Endothelial cell of umbilical vein (primary cell): ENCODE measurements at regions not wholly inside any gene's neighbourhood (a gene's known extent, or its start where the extent isn't known, plus 50 kb on each side); places are given as distances from the start of the nearest gene placed in this dataset.

Source experiments
- BruUV-seq: library from RNA; stranded (reverse); fragments of 400-500 nt; replicated peaks from 2 replicates; lab custom pipeline; 2021; lab: Mats Ljungman, UMichigan
- CTCF ChIA-PET: fragments of 300-600, 350-600 bp; sonication (Branson Sonifier 250); formaldehyde crosslinking; loops from one replicate; lab custom pipeline; 2021; ENCODE audit warnings: antibody characterized with exemption, inconsistent platforms; lab: Charles Lee
- POLR2A ChIA-PET: fragments of 300-600, 350-600 bp; sonication (Branson Sonifier 250); formaldehyde crosslinking; loops from one replicate; lab custom pipeline; 2021; ENCODE audit warnings: antibody characterized with exemption, inconsistent platforms; lab: Charles Lee
- DNase-seq: peaks from one replicate; pipeline ENCODE4 v3.0.0-alpha.2; 2011; ENCODE audit warnings: low read depth, low spot score
- FAIRE-seq: peaks from 2 replicates; lab custom pipeline; 2011; peaks lifted over from hg19 to GRCh38; lab: Jason Lieb, UNC
- H2AFZ ChIP-seq: 2 replicates; pipeline ENCODE4 v1.6.0; 2012; ENCODE audit warnings: low read depth, low read length, control low read depth, inconsistent platforms
- H3K27ac ChIP-seq: 2 replicates; pipeline ENCODE4 v1.5.1; 2011; ENCODE audit warnings: low read depth, mild to moderate bottlenecking, control low read depth, low read length, moderate library complexity; ENCODE audit not compliant: insufficient read depth
- H3K27me3 ChIP-seq, 2 experiments: 2 replicates each; pipeline versions ENCODE4 v1.6.0 to v1.6.1; 2011; ENCODE audit warnings: low read length in 2 of 2, mixed read lengths in 1 of 2; ENCODE audit not compliant: control insufficient read depth in 2 of 2, insufficient read depth in 2 of 2
- H3K36me3 ChIP-seq, 2 experiments: 2 replicates in 1 of 2; 3 replicates in 1 of 2; pipeline ENCODE4 v1.5.1; 2011; ENCODE audit warnings: low read length in 2 of 2, mild to moderate bottlenecking in 1 of 2, moderate library complexity in 1 of 2; ENCODE audit not compliant: control insufficient read depth in 2 of 2, insufficient read depth in 2 of 2; ENCODE audit errors: extremely low read depth in 1 of 2
- H3K4me1 ChIP-seq: 3 replicates; pipeline ENCODE4 v1.5.1; 2011; ENCODE audit warnings: mild to moderate bottlenecking, low read length; ENCODE audit not compliant: control insufficient read depth, insufficient read depth; ENCODE audit errors: extremely low read depth
- H3K4me2 ChIP-seq: 2 replicates; pipeline ENCODE4 v1.6.1; 2011; ENCODE audit warnings: low read length, control low read depth, mixed read lengths; ENCODE audit not compliant: insufficient read depth
- H3K4me3 ChIP-seq, 3 experiments: fragments of 200-600 bp in 1 of 3; sonication (generic), shearing (Covaris generic) in 1 of 3; replicated peaks in 1 of 3; 2 replicates each; pipeline ENCODE4 v1.5.1; 2011 to 2016; ENCODE audit warnings: control low read depth in 3 of 3, low read length in 3 of 3, mild to moderate bottlenecking in 2 of 3, inconsistent platforms in 1 of 3, low read depth in 1 of 3, moderate library complexity in 1 of 3; ENCODE audit not compliant: insufficient read depth in 1 of 3
- H3K79me2 ChIP-seq: 2 replicates; pipeline ENCODE4 v1.6.0; 2012; ENCODE audit warnings: low read length, inconsistent platforms; ENCODE audit not compliant: control insufficient read depth, insufficient read depth
- H3K9ac ChIP-seq: replicated peaks from 2 replicates; pipeline ENCODE3; 2011; ENCODE audit warnings: low read length, control low read depth; ENCODE audit not compliant: insufficient read depth; ENCODE audit errors: extremely low read depth
- H3K9me1 ChIP-seq: replicated peaks from 3 replicates; pipeline ENCODE4 v1.6.0; 2011; ENCODE audit warnings: mild to moderate bottlenecking, low read length; ENCODE audit not compliant: control insufficient read depth, insufficient read depth; ENCODE audit errors: extremely low read depth
- H3K9me3 ChIP-seq: replicated peaks from 2 replicates; pipeline ENCODE4 v1.5.1; 2012; ENCODE audit warnings: low read length, inconsistent platforms; ENCODE audit not compliant: control insufficient read depth, insufficient read depth
- H4K20me1 ChIP-seq: replicated peaks from 2 replicates; pipeline ENCODE3; 2011; ENCODE audit warnings: mild to moderate bottlenecking, low read length; ENCODE audit not compliant: control insufficient read depth, insufficient read depth; ENCODE audit errors: extremely low read depth
- EZH2 ChIP-seq: IDR thresholded peaks from 2 replicates; pipeline ENCODE4 v1.6.1; 2012; ENCODE audit warnings: borderline replicate concordance, low read depth, mild to moderate bottlenecking, moderate library complexity, low read length, inconsistent platforms; ENCODE audit not compliant: severe bottlenecking
- GATA2 ChIP-seq: IDR thresholded peaks from 2 replicates; pipeline ENCODE4 v1.7.0; 2011; ENCODE audit warnings: low read depth, mild to moderate bottlenecking, moderate library complexity, mixed read lengths, low read length; ENCODE audit not compliant: insufficient read length, insufficient read depth
- JUN ChIP-seq: IDR thresholded peaks from 2 replicates; pipeline ENCODE4 v1.6.1; 2011; ENCODE audit warnings: borderline replicate concordance, low read depth; ENCODE audit not compliant: insufficient read length, insufficient read depth
- MYC ChIP-seq: IDR thresholded peaks from one replicate; pipeline ENCODE4 v1.6.1; 2011; ENCODE audit warnings: mild to moderate bottlenecking, low read depth, low read length
- POLR2A ChIP-seq: IDR thresholded peaks from 2 replicates; pipeline ENCODE4 v1.6.1; 2012; ENCODE audit warnings: low read depth, mild to moderate bottlenecking, control low read depth, low read length
- POLR2AphosphoS5 ChIP-seq: IDR thresholded peaks from 2 replicates; pipeline ENCODE4 v1.6.1; 2012; ENCODE audit warnings: low read depth, mild to moderate bottlenecking, control low read depth, low read length, moderate library complexity; ENCODE audit not compliant: insufficient read depth
- dilution Hi-C: fragments of 300-500 bp; cut with MboI; formaldehyde crosslinking; loops from one replicate; pipeline ENCODE4 v1.15.0; 2019; ENCODE audit warnings: low sequenced_read_pairs; ENCODE audit not compliant: extremely low pct_ligation_motif_present
- intact Hi-C: fragments of 100-400 bp; cut with micrococcal nuclease; formaldehyde crosslinking; loops from one replicate; pipeline ENCODE4 v1.10.0; 2022
- TF ChIP-seq, protein P1 (sequence below): IDR thresholded peaks from 2 replicates; pipeline ENCODE4 v1.6.1; 2011; ENCODE audit not compliant: insufficient read depth, insufficient read length
- TF ChIP-seq, protein P2 (sequence below), 2 donors: IDR thresholded peaks; 1 replicate in 1 of 2; 2 replicates in 1 of 2; pipeline ENCODE4 v1.5.1; 2011; ENCODE audit warnings: low read length in 2 of 2, mild to moderate bottlenecking in 2 of 2, moderate library complexity in 2 of 2, control low read depth in 1 of 2, inconsistent platforms in 1 of 2, low read depth in 1 of 2; ENCODE audit not compliant: insufficient read depth in 1 of 2; ENCODE audit errors: extremely low read depth in 1 of 2

DNA sequence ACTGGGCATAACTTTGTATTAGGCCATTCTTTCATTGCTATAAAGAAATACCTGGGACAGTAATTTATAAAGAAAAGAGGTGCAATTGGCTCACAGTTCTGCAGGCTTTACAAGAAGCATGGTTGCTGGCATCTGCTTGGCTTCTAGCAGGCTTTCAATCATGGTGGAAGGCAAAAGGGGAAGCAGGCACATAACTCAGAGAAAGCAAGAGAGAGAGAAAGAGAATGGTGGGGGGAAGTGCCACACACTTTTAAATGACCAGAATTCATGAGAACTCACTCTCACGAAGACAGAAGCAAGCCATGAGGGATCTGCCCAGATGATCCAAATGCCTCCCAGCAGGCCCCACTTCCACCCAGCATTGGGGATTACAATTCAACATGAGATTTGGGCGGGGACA lies 179.7 kb downstream of the SPRY2 start:
- H3K27me3 ChIP-seq = no peaks in the 10 kb centered on the region
- no peaks in the 10 kb centered on the region for H3K4me1 ChIP-seq
- CTCF ChIA-PET = no interaction called here
- H3K79me2 ChIP-seq = no peaks in the 10 kb centered on the region
- no peak overlapping the region for H3K4me2 ChIP-seq
- no peak for FAIRE-seq
- H3K9me1 ChIP-seq = no peaks in the 10 kb centered on the region
- no peak overlapping the region for H3K9ac ChIP-seq
- H3K9me3 ChIP-seq = no peaks in the 10 kb centered on the region
- H2AFZ ChIP-seq = no peak overlapping the region
- no peak overlapping the region for H3K27ac ChIP-seq
- H3K4me3 ChIP-seq = no peak overlapping the region
- POLR2A ChIA-PET = no interaction called here
- TF ChIP-seq, protein P1, sequence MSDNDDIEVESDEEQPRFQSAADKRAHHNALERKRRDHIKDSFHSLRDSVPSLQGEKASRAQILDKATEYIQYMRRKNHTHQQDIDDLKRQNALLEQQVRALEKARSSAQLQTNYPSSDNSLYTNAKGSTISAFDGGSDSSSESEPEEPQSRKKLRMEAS = no peak
- TF ChIP-seq, protein P2, sequence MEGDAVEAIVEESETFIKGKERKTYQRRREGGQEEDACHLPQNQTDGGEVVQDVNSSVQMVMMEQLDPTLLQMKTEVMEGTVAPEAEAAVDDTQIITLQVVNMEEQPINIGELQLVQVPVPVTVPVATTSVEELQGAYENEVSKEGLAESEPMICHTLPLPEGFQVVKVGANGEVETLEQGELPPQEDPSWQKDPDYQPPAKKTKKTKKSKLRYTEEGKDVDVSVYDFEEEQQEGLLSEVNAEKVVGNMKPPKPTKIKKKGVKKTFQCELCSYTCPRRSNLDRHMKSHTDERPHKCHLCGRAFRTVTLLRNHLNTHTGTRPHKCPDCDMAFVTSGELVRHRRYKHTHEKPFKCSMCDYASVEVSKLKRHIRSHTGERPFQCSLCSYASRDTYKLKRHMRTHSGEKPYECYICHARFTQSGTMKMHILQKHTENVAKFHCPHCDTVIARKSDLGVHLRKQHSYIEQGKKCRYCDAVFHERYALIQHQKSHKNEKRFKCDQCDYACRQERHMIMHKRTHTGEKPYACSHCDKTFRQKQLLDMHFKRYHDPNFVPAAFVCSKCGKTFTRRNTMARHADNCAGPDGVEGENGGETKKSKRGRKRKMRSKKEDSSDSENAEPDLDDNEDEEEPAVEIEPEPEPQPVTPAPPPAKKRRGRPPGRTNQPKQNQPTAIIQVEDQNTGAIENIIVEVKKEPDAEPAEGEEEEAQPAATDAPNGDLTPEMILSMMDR (IDR thresholded peaks at IDR 0.05; ENCODE audit: extremely low read depth in 1 of 2, insufficient read depth in 1 of 2, low read depth in 1 of 2, low read length in 2 of 2) = no peak
- TF ChIP-seq GATA2 (no peak), MYC (no peak), POLR2A (no peak), JUN (no peak), EZH2 (no peak), POLR2AphosphoS5 (no peak)
- dilution Hi-C loops = no loop called here
- DNase-seq = no peak
- no peaks in the 10 kb centered on the region for H3K36me3 ChIP-seq
- H4K20me1 ChIP-seq = no peaks in the 10 kb centered on the region
- intact Hi-C loops = no loop called here
- BruUV-seq = no TSS peak
